Chondrocyte (in vitro differentiated cells): ENCODE measurements at regions not wholly inside any gene's neighbourhood (a gene's known extent, or its start where the extent isn't known, plus 50 kb on each side); places are given as distances from the start of the nearest gene placed in this dataset.

Experiments used
- DNase-seq: peaks from one replicate; pipeline ENCODE4 v3.0.0; 2021; ENCODE audit warnings: mixed read lengths, low spot score
- H3K27ac Mint-ChIP-seq: one replicate; pipeline ENCODE4 v1.8.0; 2021; ENCODE audit warnings: mild to moderate bottlenecking, moderate library complexity, mixed read lengths; ENCODE audit not compliant: unreplicated experiment
- H3K27me3 Mint-ChIP-seq: 2 replicates; pipeline ENCODE4 v1.8.0; 2021; ENCODE audit warnings: low read depth, mixed read lengths
- H3K36me3 Mint-ChIP-seq: 2 replicates; pipeline ENCODE4 v1.8.0; 2021; ENCODE audit warnings: low read depth, mixed read lengths
- H3K4me1 Mint-ChIP-seq: 2 replicates; pipeline ENCODE4 v1.8.0; 2021; ENCODE audit warnings: low read depth, mild to moderate bottlenecking, mixed read lengths
- H3K4me3 Mint-ChIP-seq: one replicate; pipeline ENCODE4 v1.8.0; 2021; ENCODE audit warnings: mild to moderate bottlenecking, moderate library complexity, mixed read lengths; ENCODE audit not compliant: unreplicated experiment
- H3K9me3 Mint-ChIP-seq: 2 replicates; pipeline ENCODE4 v1.8.0; 2021; ENCODE audit warnings: low read depth, mixed read lengths
- TF ChIP-seq, protein P1 (sequence below): fragments of 200-600 bp; sonication (generic); IDR thresholded peaks from 2 replicates; pipeline ENCODE4 v1.5.0; 2021; ENCODE audit warnings: antibody characterized with exemption, mild to moderate bottlenecking, moderate library complexity

- no peaks in the 10 kb centered on the region for H3K27me3 Mint-ChIP-seq
- no peaks in the 10 kb centered on the region for H3K9me3 Mint-ChIP-seq
- no peaks in the 10 kb centered on the region for H3K4me1 Mint-ChIP-seq
- H3K4me3 Mint-ChIP-seq = no peak overlapping the region
- no peak for DNase-seq
- H3K36me3 Mint-ChIP-seq = no peaks in the 10 kb centered on the region
- TF ChIP-seq, protein P1, sequence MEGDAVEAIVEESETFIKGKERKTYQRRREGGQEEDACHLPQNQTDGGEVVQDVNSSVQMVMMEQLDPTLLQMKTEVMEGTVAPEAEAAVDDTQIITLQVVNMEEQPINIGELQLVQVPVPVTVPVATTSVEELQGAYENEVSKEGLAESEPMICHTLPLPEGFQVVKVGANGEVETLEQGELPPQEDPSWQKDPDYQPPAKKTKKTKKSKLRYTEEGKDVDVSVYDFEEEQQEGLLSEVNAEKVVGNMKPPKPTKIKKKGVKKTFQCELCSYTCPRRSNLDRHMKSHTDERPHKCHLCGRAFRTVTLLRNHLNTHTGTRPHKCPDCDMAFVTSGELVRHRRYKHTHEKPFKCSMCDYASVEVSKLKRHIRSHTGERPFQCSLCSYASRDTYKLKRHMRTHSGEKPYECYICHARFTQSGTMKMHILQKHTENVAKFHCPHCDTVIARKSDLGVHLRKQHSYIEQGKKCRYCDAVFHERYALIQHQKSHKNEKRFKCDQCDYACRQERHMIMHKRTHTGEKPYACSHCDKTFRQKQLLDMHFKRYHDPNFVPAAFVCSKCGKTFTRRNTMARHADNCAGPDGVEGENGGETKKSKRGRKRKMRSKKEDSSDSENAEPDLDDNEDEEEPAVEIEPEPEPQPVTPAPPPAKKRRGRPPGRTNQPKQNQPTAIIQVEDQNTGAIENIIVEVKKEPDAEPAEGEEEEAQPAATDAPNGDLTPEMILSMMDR = no peak
- H3K27ac Mint-ChIP-seq = no peak overlapping the region
These were observed 146.0 kb upstream of the ZWINT start for GRCh38 chr10:56507033-56507432.

DNA sequence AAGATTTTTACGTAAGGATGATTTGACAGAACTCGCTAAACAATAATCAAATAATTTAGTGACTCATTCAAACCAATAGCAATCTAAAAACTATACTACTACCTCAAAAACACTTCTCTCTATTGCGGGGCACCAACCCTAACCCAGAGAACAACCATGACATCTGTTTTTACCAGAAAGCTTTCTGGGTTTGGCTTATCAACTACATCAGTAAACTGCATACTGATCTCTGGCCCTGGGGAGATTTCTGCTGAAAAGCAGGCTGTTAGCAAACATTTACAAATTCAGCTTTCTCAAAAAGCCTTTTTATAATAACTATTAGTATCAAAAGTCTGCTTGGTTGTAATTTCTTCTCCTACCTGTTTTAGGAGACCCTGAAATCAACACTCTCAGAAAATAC lies 144.5 kb upstream of the ZWINT start:
- H3K4me3 Mint-ChIP-seq = no peak overlapping the region
- DNase-seq = no peak
- no peaks in the 10 kb centered on the region for H3K27me3 Mint-ChIP-seq

DNA sequence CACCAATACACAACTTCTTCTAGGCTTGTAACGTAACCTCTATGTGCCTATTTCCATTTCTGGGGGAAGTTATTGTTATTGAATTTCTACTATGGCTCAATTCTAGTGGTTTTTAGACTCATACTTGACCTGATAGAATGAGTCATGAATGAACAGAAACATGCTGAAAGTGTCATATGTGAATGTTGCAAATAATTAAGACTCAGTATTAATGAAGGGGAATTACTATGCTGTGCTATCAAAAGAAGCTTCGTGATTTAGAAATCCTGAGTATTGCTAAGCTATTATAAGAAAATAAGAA lies 135.1 kb upstream of the ZWINT start:
- H3K4me1 Mint-ChIP-seq = no peaks in the 10 kb centered on the region
- DNase-seq = no peak
- TF ChIP-seq, protein P1 = no peak
- H3K9me3 Mint-ChIP-seq = no peaks in the 10 kb centered on the region
- H3K4me3 Mint-ChIP-seq = no peak overlapping the region
- peaks cover 8% of the 10 kb centered on the region for H3K27me3 Mint-ChIP-seq
- no peaks in the 10 kb centered on the region for H3K36me3 Mint-ChIP-seq
- no peak overlapping the region for H3K27ac Mint-ChIP-seq

More for the DNA sequence above, 144.5 kb upstream of the ZWINT start:
- no peaks in the 10 kb centered on the region for H3K36me3 Mint-ChIP-seq
- no peaks in the 10 kb centered on the region for H3K4me1 Mint-ChIP-seq
- TF ChIP-seq, protein P1 = no peak
- no peak overlapping the region for H3K27ac Mint-ChIP-seq
- no peaks in the 10 kb centered on the region for H3K9me3 Mint-ChIP-seq

DNA sequence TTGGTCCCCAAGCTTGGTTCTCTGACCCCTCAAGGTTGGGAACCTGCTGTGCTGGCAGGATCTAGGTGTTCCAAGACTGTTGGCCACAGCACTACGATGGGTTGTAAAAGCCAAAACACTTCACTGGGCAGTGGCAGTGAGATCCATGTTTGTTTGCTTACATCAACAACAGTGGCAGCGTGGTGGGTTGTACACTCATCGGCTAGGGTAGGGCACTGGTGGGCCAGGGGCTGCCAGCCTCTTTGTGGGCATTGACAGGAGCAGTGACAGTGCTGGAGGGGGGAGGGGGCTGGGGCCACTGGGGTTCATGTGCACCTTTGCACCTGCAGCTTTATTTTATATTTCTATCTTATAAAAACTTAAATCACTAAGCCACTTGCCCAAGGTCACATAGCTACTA lies 126.7 kb upstream of the ZWINT start:
- Mint-ChIP-seq H3K9me3 (peaks cover 2% of the 10 kb centered on the region), H3K27ac (no peak overlapping the region), H3K4me1 (no peaks in the 10 kb centered on the region), H3K36me3 (no peaks in the 10 kb centered on the region), H3K4me3 (no peak overlapping the region), H3K27me3 (no peaks in the 10 kb centered on the region)
- DNase-seq = no peak
- TF ChIP-seq, protein P1 = no peak

DNA sequence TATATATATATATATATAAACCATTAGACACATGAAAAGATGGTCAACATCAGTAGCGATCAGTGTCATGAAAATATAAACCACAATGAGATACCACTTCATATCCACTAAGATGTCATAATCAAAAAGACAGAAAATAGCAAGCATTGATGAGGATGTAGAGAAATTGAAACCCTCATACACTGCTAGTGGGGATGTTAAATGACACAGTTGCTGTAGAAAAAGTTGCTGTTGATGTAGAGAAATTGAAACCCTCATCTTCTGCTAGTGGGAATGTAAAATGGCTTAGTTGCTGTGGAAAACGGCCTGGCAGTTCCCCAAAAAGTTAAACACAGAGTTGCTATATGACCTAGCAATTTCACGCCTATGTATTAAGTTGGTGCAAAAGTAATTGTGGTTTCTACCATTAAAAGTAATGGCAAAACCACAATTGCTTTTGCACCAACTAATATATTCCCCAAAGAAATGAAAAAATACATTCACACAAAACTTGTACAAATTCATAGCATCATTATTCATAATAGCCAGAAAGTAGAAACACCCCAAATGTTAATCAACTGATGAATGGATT lies 120.5 kb upstream of the ZWINT start:
- no peaks in the 10 kb centered on the region for H3K36me3 Mint-ChIP-seq
- H3K4me1 Mint-ChIP-seq = no peaks in the 10 kb centered on the region
- no peak overlapping the region for H3K27ac Mint-ChIP-seq
- H3K9me3 Mint-ChIP-seq = peaks cover 4% of the 10 kb centered on the region
- H3K4me3 Mint-ChIP-seq = no peak overlapping the region
- no peak for DNase-seq
- TF ChIP-seq, protein P1 = no peak
- no peaks in the 10 kb centered on the region for H3K27me3 Mint-ChIP-seq
